Esophagus squamous epithelium (tissue), 5 donors: ENCODE measurements at regions not wholly inside any gene's neighbourhood (a gene's known extent, or its start where the extent isn't known, plus 50 kb on each side); places are given as distances from the start of the nearest gene placed in this dataset.

Experiments used
- DNase-seq: peaks from one replicate; lab custom pipeline; 2025; lab: John Stamatoyannopoulos, UW
- H3K27ac ChIP-seq, 4 donors: fragments of 200-600 bp; sonication (generic); one replicate each; pipeline ENCODE4 v1.5.1; 2016 to 2019; ENCODE audit warnings: mild to moderate bottlenecking in 1 of 4
- H3K27me3 ChIP-seq, 4 donors: fragments of 200-600 bp; sonication (generic); 1 replicate in 3 of 4; 2 replicates in 1 of 4; pipeline versions ENCODE4 v1.5.1 to v1.6.0; 2017 to 2021; ENCODE audit warnings: antibody characterized with exemption in 1 of 4
- H3K36me3 ChIP-seq, 3 donors: fragments of 200-600 bp; sonication (generic); one replicate each; pipeline ENCODE4 v1.5.1; 2016 to 2019
- H3K4me1 ChIP-seq, 3 donors: fragments of 200-600 bp; sonication (generic); one replicate each; pipeline ENCODE4 v1.5.1; 2017 to 2019
- H3K4me3 ChIP-seq, 4 donors: fragments of 200-600 bp; sonication (generic); 1 replicate in 3 of 4; 2 replicates in 1 of 4; pipeline ENCODE4 v1.5.1; 2016 to 2019; ENCODE audit warnings: mild to moderate bottlenecking in 2 of 4, moderate library complexity in 1 of 4
- H3K9me3 ChIP-seq, 3 donors: fragments of 200-600 bp; sonication (generic); one replicate each; pipeline ENCODE4 v1.5.1; 2016 to 2019
- POLR2A ChIP-seq, 4 donors: fragments of 450-650 bp; IDR thresholded peaks; one replicate each; pipeline ENCODE4 v1.6.1; 2017; ENCODE audit warnings: antibody characterized with exemption in 4 of 4, mild to moderate bottlenecking in 4 of 4, moderate library complexity in 3 of 4
- WGBS, 2 donors: methylation state at CpG; one replicate each; pipeline ENCODE4 v1.1.5; 2018; 5-methylcytosine and 5-hydroxymethylcytosine counted together
- intact Hi-C: fragments of 100-400 bp; cut with DNase I; formaldehyde crosslinking; loops from one replicate; pipeline ENCODE4 v1.15.0; 2022
- TF ChIP-seq, protein P1 (sequence below), 6 experiments: fragments of 450-650 bp in 4 of 6; fragments of 200-600 bp in 2 of 6; sonication (generic) in 2 of 6; IDR thresholded peaks; one replicate each; pipeline ENCODE4 v1.5.1; 2016 to 2019; ENCODE audit warnings: antibody characterized with exemption in 6 of 6, mild to moderate bottlenecking in 4 of 6, moderate library complexity in 4 of 6
- donor health status: DM: yes; HTN: yes; CAD: no.

DNA sequence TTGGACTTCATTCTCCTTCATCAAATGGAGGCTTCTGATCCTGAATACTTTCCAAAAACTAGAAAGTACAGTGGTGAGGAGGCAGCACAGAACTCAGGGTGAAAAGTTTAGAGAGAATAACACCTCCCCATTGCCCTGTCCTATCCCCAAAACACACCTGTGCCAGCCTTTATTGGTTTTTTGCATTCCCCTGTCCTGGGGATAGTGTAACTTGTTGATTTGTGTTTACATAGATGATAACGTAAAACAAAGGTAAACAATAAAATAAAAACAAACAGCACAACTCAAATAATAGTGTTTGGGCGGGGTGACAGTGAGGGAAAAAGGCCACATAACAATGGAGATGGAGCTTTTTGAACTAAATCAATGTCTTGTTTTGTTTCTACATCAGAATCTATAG lies 1917.7 kb downstream of the TP53TG3F start:
- Histone ChIP-seq H3K4me3 (no peak overlapping the region), H3K9me3 (no peaks in the 10 kb centered on the region), H3K27me3 (no peaks in the 10 kb centered on the region), H3K36me3 (no peaks in the 10 kb centered on the region), H3K4me1 (no peaks in the 10 kb centered on the region), H3K27ac (no peak overlapping the region)
- WGBS, 2 donors, result 47 to 59% methylated on average over 2 of the region's 2 CpGs
- intact Hi-C loops, result no loop called here
- no peak for DNase-seq
- TF ChIP-seq, protein P1, sequence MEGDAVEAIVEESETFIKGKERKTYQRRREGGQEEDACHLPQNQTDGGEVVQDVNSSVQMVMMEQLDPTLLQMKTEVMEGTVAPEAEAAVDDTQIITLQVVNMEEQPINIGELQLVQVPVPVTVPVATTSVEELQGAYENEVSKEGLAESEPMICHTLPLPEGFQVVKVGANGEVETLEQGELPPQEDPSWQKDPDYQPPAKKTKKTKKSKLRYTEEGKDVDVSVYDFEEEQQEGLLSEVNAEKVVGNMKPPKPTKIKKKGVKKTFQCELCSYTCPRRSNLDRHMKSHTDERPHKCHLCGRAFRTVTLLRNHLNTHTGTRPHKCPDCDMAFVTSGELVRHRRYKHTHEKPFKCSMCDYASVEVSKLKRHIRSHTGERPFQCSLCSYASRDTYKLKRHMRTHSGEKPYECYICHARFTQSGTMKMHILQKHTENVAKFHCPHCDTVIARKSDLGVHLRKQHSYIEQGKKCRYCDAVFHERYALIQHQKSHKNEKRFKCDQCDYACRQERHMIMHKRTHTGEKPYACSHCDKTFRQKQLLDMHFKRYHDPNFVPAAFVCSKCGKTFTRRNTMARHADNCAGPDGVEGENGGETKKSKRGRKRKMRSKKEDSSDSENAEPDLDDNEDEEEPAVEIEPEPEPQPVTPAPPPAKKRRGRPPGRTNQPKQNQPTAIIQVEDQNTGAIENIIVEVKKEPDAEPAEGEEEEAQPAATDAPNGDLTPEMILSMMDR (IDR thresholded peaks at IDR 0.05), result no peak
- TF ChIP-seq POLR2A (IDR thresholded peaks at IDR 0.05), result no peak

DNA sequence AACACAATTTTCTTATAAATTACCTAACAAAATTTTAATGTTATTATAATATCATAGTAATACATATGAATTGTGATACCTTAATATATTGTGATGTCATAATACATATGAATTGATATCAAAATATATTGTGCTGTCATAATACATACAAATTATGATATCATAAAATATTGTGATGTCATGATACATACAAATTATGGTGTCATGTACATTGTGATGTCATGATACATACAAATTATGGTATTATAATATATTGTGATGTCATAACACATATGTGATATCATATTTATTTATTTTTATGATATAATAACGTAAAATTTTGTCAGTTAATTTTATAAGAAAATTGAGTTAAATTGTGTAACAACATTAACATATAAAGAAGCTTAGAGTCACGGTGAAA lies 1927.2 kb downstream of the TP53TG3F start:
- 60 to 71% methylated on average over 2 of the region's 2 CpGs for WGBS, 2 donors
- intact Hi-C loops, result no loop called here
- peaks cover 0 to 3% (median 0%) of the 10 kb centered on the region in 3 donors for H3K4me1 ChIP-seq
- no peak overlapping the region for H3K27ac ChIP-seq
- no peaks in the 10 kb centered on the region for H3K9me3 ChIP-seq
- H3K27me3 ChIP-seq, result no peaks in the 10 kb centered on the region
- no peak for TF ChIP-seq POLR2A (IDR thresholded peaks at IDR 0.05)
- TF ChIP-seq, protein P1 (IDR thresholded peaks at IDR 0.05), result no peak
- H3K4me3 ChIP-seq, result no peak overlapping the region
- no peak for DNase-seq
- no peaks in the 10 kb centered on the region for H3K36me3 ChIP-seq

DNA sequence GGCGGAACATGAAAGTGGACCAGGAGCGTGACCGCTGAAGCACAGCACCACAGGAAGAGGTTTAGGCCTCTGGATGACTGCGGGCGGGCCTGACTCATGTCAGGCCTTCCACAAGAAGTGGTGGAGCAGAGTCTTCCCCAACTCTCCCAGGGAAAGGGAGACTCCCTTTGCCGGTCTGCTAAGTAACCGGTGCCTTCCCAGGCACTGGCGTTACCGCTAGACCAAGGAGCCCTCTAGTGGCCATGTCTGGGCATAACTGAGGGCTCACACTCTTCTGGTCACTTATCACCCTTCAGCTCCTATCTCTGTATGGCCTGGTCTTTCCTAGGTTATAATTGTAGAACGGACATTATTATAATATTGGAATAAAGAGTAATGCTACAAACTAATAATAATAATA lies 1931.9 kb downstream of the TP53TG3F start:
- Histone ChIP-seq H3K27ac (no peak overlapping the region), H3K4me1 (peaks cover 0 to 3% (median 0%) of the 10 kb centered on the region in 3 donors), H3K27me3 (no peaks in the 10 kb centered on the region), H3K9me3 (no peaks in the 10 kb centered on the region), H3K36me3 (no peaks in the 10 kb centered on the region), H3K4me3 (no peak overlapping the region)
- TF ChIP-seq, protein P1 (IDR thresholded peaks at IDR 0.05), result peak in 5 of 6 experiments; percentile 46 to 87 (median 66)
- no peak for TF ChIP-seq POLR2A (IDR thresholded peaks at IDR 0.05)
- intact Hi-C loops, result no loop called here
- DNase-seq, result no peak
- WGBS, 2 donors, result 23 to 32% methylated on average over 9 to 10 of the region's 10 CpGs

DNA sequence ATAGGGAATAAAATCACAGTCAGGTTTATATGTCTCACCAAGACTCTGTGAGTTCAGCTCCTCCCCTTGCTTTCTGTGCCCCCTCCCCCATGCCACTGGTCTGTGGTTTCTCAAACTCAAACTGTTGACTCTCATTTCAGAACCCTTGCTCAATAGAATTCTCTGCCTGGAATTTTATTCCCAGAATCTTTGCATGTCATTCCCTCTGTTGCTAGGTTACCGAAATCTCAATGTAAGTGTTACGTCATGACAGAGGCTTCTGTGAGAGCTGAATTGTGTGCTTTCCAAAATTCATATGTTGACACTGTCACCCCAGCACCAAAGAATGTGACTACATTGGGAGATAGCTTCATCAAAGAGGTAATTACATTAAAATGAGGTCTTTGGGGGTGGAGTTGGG lies 1938.8 kb downstream of the TP53TG3F start:
- Histone ChIP-seq H3K4me1 (no peaks in the 10 kb centered on the region), H3K9me3 (no peaks in the 10 kb centered on the region), H3K27ac (no peak overlapping the region), H3K36me3 (no peaks in the 10 kb centered on the region), H3K4me3 (no peak overlapping the region), H3K27me3 (no peaks in the 10 kb centered on the region)
- no peak for DNase-seq
- TF ChIP-seq, protein P1 (IDR thresholded peaks at IDR 0.05), result no peak
- TF ChIP-seq POLR2A (IDR thresholded peaks at IDR 0.05), result no peak
- 58 to 80% methylated on average over 1 to 2 of the region's 2 CpGs for WGBS, 2 donors
- intact Hi-C loops, result no loop called here

DNA sequence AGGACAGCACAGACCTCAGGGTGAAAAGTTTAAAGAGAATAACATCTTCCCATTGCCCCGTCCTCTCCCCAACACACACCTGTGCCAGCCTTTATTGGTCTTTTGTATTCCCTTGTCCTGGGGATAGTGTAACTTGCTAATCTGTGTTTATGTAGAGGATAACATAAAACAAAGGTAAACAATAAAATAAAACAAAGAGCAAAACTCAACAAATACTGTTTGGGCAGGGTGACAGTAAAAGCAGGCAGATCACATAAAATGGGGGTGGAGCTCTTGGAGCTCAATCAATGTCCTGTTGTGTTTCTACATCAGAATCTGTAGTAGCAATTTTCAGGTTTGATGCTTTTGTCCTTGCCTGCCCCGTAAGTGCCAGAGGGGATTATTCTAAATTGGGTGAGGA lies 1939.7 kb downstream of the TP53TG3F start:
- Histone ChIP-seq H3K9me3 (no peaks in the 10 kb centered on the region), H3K27ac (no peak overlapping the region), H3K4me1 (no peaks in the 10 kb centered on the region), H3K27me3 (no peaks in the 10 kb centered on the region), H3K36me3 (no peaks in the 10 kb centered on the region), H3K4me3 (no peak overlapping the region)
- 47 to 62% methylated on average over 2 of the region's 2 CpGs for WGBS, 2 donors
- intact Hi-C loops, result no loop called here
- DNase-seq, result no peak
- TF ChIP-seq, protein P1 (IDR thresholded peaks at IDR 0.05), result no peak
- TF ChIP-seq POLR2A (IDR thresholded peaks at IDR 0.05), result no peak
